ENCODE measurements at regions not wholly inside any gene's neighbourhood (a gene's known extent, or its start where the extent isn't known, plus 50 kb on each side); places are given as distances from the start of the nearest gene placed in this dataset.

GRCh38 chr6:163985040-163985439 is 570.5 kb downstream of the QKI start:
- H3K36me3 ChIP-seq (ENCODE audit: control insufficient read depth in 5 of 5, insufficient read depth in 5 of 5, low read length in 5 of 5) = no peaks in the 10 kb centered on the region
- no peak overlapping the region for H3K4me3 ChIP-seq (ENCODE audit: low read depth in 1 of 5, low read length in 5 of 5)
- no peak overlapping the region for H3K9ac ChIP-seq (ENCODE audit: low read length in 5 of 5)
- no peaks in the 10 kb centered on the region for H3K9me3 ChIP-seq (ENCODE audit: control insufficient read depth in 5 of 5, low read length in 5 of 5)
- H3K4me1 ChIP-seq (ENCODE audit: control insufficient read depth in 5 of 5, insufficient read depth in 5 of 5, low read length in 5 of 5) = no peaks in the 10 kb centered on the region
- H3K27me3 ChIP-seq (ENCODE audit: control insufficient read depth in 5 of 5, insufficient read depth in 4 of 5, low read length in 5 of 5) = peaks cover 0 to 2% (median 0%) of the 10 kb centered on the region in 5 donors
- H3K27ac ChIP-seq (ENCODE audit: low read depth, low read length) = no peak overlapping the region

GRCh38 chr6:163984124-163984936 is 569.8 kb downstream of the QKI start:
- Histone ChIP-seq H3K4me3 (ENCODE audit: low read depth in 1 of 5, low read length in 5 of 5) (no peak overlapping the region), H3K9me3 (ENCODE audit: control insufficient read depth in 5 of 5, low read length in 5 of 5) (no peaks in the 10 kb centered on the region), H3K27me3 (ENCODE audit: control insufficient read depth in 5 of 5, insufficient read depth in 4 of 5, low read length in 5 of 5) (peaks cover 0 to 2% (median 0%) of the 10 kb centered on the region in 5 donors), H3K4me1 (ENCODE audit: control insufficient read depth in 5 of 5, insufficient read depth in 5 of 5, low read length in 5 of 5) (no peaks in the 10 kb centered on the region), H3K36me3 (ENCODE audit: control insufficient read depth in 5 of 5, insufficient read depth in 5 of 5, low read length in 5 of 5) (no peaks in the 10 kb centered on the region), H3K27ac (ENCODE audit: low read depth, low read length) (no peak overlapping the region), H3K9ac (ENCODE audit: low read length in 5 of 5) (no peak overlapping the region)

- H3K9ac ChIP-seq (ENCODE audit: low read length in 5 of 5) = no peak overlapping the region
- H3K4me1 ChIP-seq (ENCODE audit: control insufficient read depth in 5 of 5, insufficient read depth in 5 of 5, low read length in 5 of 5) = no peaks in the 10 kb centered on the region
- H3K27me3 ChIP-seq (ENCODE audit: control insufficient read depth in 5 of 5, insufficient read depth in 4 of 5, low read length in 5 of 5) = peaks cover 0 to 2% (median 0%) of the 10 kb centered on the region in 5 donors
- H3K27ac ChIP-seq (ENCODE audit: low read depth, low read length) = no peak overlapping the region
- H3K36me3 ChIP-seq (ENCODE audit: control insufficient read depth in 5 of 5, insufficient read depth in 5 of 5, low read length in 5 of 5) = no peaks in the 10 kb centered on the region
- H3K9me3 ChIP-seq (ENCODE audit: control insufficient read depth in 5 of 5, low read length in 5 of 5) = no peaks in the 10 kb centered on the region
- no peak overlapping the region for H3K4me3 ChIP-seq (ENCODE audit: low read depth in 1 of 5, low read length in 5 of 5)
Observed at GRCh38 chr6:163983679-163984078, 569.2 kb downstream of the QKI start.

GRCh38 chr6:163974322-163974721 is 559.8 kb downstream of the QKI start:
- H3K4me3 ChIP-seq (ENCODE audit: low read depth in 1 of 5, low read length in 5 of 5) = no peak overlapping the region
- peaks cover 0 to 2% (median 0%) of the 10 kb centered on the region in 5 donors for H3K9me3 ChIP-seq (ENCODE audit: control insufficient read depth in 5 of 5, low read length in 5 of 5)
- H3K4me1 ChIP-seq (ENCODE audit: control insufficient read depth in 5 of 5, insufficient read depth in 5 of 5, low read length in 5 of 5) = peaks cover 0 to 2% (median 0%) of the 10 kb centered on the region in 5 donors
- no peak overlapping the region for H3K9ac ChIP-seq (ENCODE audit: low read length in 5 of 5)
- peaks cover 0 to 4% (median 0%) of the 10 kb centered on the region in 5 donors for H3K27me3 ChIP-seq (ENCODE audit: control insufficient read depth in 5 of 5, insufficient read depth in 4 of 5, low read length in 5 of 5)
- H3K36me3 ChIP-seq (ENCODE audit: control insufficient read depth in 5 of 5, insufficient read depth in 5 of 5, low read length in 5 of 5) = no peaks in the 10 kb centered on the region
- no peak overlapping the region for H3K27ac ChIP-seq (ENCODE audit: low read depth, low read length)

- Histone ChIP-seq H3K9ac (ENCODE audit: low read length in 5 of 5) (no peak overlapping the region), H3K27me3 (ENCODE audit: control insufficient read depth in 5 of 5, insufficient read depth in 4 of 5, low read length in 5 of 5) (peaks cover 0 to 4% (median 0%) of the 10 kb centered on the region in 5 donors), H3K36me3 (ENCODE audit: control insufficient read depth in 5 of 5, insufficient read depth in 5 of 5, low read length in 5 of 5) (no peaks in the 10 kb centered on the region), H3K4me3 (ENCODE audit: low read depth in 1 of 5, low read length in 5 of 5) (no peak overlapping the region), H3K4me1 (ENCODE audit: control insufficient read depth in 5 of 5, insufficient read depth in 5 of 5, low read length in 5 of 5) (peaks cover 0 to 2% (median 0%) of the 10 kb centered on the region in 5 donors), H3K9me3 (ENCODE audit: control insufficient read depth in 5 of 5, low read length in 5 of 5) (peaks cover 0 to 2% (median 0%) of the 10 kb centered on the region in 5 donors), H3K27ac (ENCODE audit: low read depth, low read length) (no peak overlapping the region)
Observed at GRCh38 chr6:163971841-163972838, 557.6 kb downstream of the QKI start.

- H3K27ac ChIP-seq (ENCODE audit: low read depth, low read length) = no peak overlapping the region
- no peaks in the 10 kb centered on the region for H3K36me3 ChIP-seq (ENCODE audit: control insufficient read depth in 5 of 5, insufficient read depth in 5 of 5, low read length in 5 of 5)
- H3K9me3 ChIP-seq (ENCODE audit: control insufficient read depth in 5 of 5, low read length in 5 of 5) = peaks cover 0 to 2% (median 0%) of the 10 kb centered on the region in 5 donors
- H3K27me3 ChIP-seq (ENCODE audit: control insufficient read depth in 5 of 5, insufficient read depth in 4 of 5, low read length in 5 of 5) = peaks cover 0 to 4% (median 0%) of the 10 kb centered on the region in 5 donors
- no peak overlapping the region for H3K4me3 ChIP-seq (ENCODE audit: low read depth in 1 of 5, low read length in 5 of 5)
- no peak overlapping the region for H3K9ac ChIP-seq (ENCODE audit: low read length in 5 of 5)
- H3K4me1 ChIP-seq (ENCODE audit: control insufficient read depth in 5 of 5, insufficient read depth in 5 of 5, low read length in 5 of 5) = peaks cover 0 to 3% (median 2%) of the 10 kb centered on the region in 5 donors
Observed at GRCh38 chr6:163970846-163971564, 556.5 kb downstream of the QKI start.

- H3K27ac ChIP-seq (ENCODE audit: low read depth, low read length) = no peak overlapping the region
- H3K9me3 ChIP-seq (ENCODE audit: control insufficient read depth in 5 of 5, low read length in 5 of 5) = no peaks in the 10 kb centered on the region
- H3K27me3 ChIP-seq (ENCODE audit: control insufficient read depth in 5 of 5, insufficient read depth in 4 of 5, low read length in 5 of 5) = no peaks in the 10 kb centered on the region
- H3K9ac ChIP-seq (ENCODE audit: low read length in 5 of 5) = no peak overlapping the region
- no peaks in the 10 kb centered on the region for H3K36me3 ChIP-seq (ENCODE audit: control insufficient read depth in 5 of 5, insufficient read depth in 5 of 5, low read length in 5 of 5)
- peaks cover 0 to 10% (median 5%) of the 10 kb centered on the region in 5 donors for H3K4me1 ChIP-seq (ENCODE audit: control insufficient read depth in 5 of 5, insufficient read depth in 5 of 5, low read length in 5 of 5)
- H3K4me3 ChIP-seq (ENCODE audit: low read depth in 1 of 5, low read length in 5 of 5) = no peak overlapping the region
Observed at GRCh38 chr6:163965426-163966348, 551.2 kb downstream of the QKI start.

- H3K27ac ChIP-seq (ENCODE audit: low read depth, low read length) = no peak overlapping the region
- H3K27me3 ChIP-seq (ENCODE audit: control insufficient read depth in 5 of 5, insufficient read depth in 4 of 5, low read length in 5 of 5) = no peaks in the 10 kb centered on the region
- no peaks in the 10 kb centered on the region for H3K9me3 ChIP-seq (ENCODE audit: control insufficient read depth in 5 of 5, low read length in 5 of 5)
- no peak overlapping the region for H3K9ac ChIP-seq (ENCODE audit: low read length in 5 of 5)
- no peak overlapping the region for H3K4me3 ChIP-seq (ENCODE audit: low read depth in 1 of 5, low read length in 5 of 5)
- H3K36me3 ChIP-seq (ENCODE audit: control insufficient read depth in 5 of 5, insufficient read depth in 5 of 5, low read length in 5 of 5) = no peaks in the 10 kb centered on the region
- H3K4me1 ChIP-seq (ENCODE audit: control insufficient read depth in 5 of 5, insufficient read depth in 5 of 5, low read length in 5 of 5) = peaks cover 0 to 12% (median 6%) of the 10 kb centered on the region in 5 donors
Observed at GRCh38 chr6:163964789-163965188, 550.3 kb downstream of the QKI start.

Data from subcutaneous abdominal adipose tissue (tissue), 5 donors.